Umbilical cord (tissue), 1 donor: ENCODE measurements at regions not wholly inside any gene's neighbourhood (a gene's known extent, or its start where the extent isn't known, plus 50 kb on each side); places are given as distances from the start of the nearest gene placed in this dataset.
"Not testable (repeated sequence)": the region's sequence is repeated elsewhere in the genome, so short reads cannot be mapped to it uniquely, and the experiment has no call there.

Experiments used
- DNase-seq: peaks from one replicate; pipeline ENCODE4 v3.0.0-alpha.2; 2015; ENCODE audit warnings: low spot score

GRCh38 chr18:14987960-14988710 is 240.2 kb downstream of the ANKRD30B start:
- not testable (repeated sequence) for DNase-seq

GRCh38 chr18:14989569-14989968 is 241.6 kb downstream of the ANKRD30B start:
- not testable (repeated sequence) for DNase-seq

DNA sequence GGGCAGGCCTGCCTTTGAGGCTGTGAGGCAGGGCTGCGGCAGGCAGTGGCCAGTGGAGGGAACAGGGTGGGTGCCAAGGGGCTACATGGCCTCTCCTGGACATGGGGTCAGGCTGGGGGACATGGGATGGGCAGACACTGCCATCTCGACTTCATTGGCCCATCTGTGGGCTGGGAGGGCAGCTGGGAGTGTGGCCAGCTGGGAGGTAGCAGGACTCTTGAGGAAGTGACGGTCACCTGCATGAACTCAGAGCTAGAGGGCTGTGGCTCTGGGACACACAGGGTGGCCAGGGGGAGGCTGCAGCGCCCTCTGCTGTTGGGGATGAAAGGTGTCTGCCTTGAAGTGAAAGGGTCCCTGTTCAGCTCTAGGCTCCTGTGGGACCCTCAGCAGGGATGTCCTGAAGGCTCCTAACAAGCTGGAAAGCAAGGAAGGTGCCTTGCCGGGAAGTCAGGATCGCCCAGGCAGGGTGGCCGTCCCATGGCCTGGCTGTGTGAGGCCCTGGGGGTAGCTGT is 244.0 kb downstream of the ANKRD30B start:
- not testable (repeated sequence) for DNase-seq

- not testable (repeated sequence) for DNase-seq
Measured at GRCh38 chr18:14992758-14993157, 244.8 kb downstream of the ANKRD30B start.

- DNase-seq = not testable (repeated sequence)
Measured at GRCh38 chr18:14995023-14995422, 247.1 kb downstream of the ANKRD30B start.

DNA sequence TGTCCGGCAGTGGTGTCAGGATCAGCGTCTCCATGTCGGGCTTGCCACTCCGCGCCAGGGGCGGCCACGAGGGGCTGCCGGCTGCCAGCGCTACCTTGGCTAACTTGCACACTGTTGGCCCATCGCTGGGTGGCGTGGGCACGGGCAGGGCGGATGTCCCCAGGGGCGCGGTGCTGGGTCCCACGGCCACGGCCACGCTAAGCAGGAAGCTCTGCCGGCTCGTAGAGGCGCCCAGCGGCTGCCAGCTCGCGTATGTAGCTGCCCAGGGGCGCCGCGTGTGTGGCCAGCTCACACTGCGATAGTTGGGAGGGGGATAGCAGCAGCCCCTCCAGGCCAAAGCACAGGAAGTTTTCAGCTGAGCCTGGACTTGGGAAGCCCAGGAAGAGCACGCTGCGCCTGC is 249.4 kb downstream of the ANKRD30B start:
- no peak for DNase-seq

DNA sequence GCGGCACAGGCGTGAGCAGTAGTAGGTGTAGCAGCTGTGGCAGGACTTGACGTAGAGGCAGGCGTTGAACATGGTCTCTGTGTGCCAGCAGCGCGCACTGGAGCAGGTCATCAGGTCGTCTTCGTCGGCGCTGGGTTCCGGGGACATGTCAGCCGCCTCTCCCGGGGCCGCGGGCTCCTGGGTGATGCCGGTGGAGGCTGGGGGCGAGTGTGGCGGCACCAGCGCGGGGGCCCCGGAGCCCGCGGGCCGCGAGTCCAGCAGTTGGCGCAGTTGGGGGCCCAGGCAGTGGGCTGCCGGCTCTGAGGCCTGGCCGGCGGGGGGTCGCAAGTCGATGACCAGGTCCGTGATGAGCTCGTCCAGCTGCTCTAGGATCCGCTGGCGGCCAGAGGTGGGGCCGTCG is 249.9 kb downstream of the ANKRD30B start:
- DNase-seq = not testable (repeated sequence)

DNA sequence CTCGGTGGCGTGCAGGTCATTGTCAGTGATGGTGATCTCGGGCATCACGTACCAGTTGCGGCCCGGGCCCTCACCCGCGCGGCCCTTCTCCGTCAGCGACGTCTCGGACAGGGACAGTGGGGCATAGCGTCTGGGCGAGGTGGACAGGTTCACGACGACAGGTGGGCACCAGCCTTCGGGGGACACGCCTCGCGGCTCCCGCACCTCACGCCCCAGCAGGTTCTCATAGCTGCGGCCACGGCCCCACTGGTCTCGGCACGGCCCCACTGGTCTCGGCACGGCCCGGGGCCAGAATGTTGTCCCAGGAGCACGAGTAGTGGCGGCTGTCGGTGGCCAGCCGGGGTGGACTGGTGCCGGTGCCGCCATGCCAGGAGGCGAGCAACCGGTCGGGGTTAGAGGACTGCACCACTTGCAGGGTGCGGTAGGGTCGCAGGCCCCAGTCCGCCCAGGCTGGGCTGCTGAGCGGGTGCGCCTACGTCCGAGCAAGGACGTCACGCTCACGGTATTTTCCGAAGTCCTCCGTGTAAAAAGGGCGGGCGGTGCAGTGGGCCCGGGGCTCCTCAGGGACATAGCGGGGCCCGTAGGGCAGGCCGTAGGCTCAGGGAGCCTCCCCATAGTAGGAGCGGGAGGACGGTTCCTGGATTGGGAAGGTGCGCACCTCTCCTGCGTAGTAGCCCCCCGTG is 250.5 kb downstream of the ANKRD30B start:
- not testable (repeated sequence) for DNase-seq

DNA sequence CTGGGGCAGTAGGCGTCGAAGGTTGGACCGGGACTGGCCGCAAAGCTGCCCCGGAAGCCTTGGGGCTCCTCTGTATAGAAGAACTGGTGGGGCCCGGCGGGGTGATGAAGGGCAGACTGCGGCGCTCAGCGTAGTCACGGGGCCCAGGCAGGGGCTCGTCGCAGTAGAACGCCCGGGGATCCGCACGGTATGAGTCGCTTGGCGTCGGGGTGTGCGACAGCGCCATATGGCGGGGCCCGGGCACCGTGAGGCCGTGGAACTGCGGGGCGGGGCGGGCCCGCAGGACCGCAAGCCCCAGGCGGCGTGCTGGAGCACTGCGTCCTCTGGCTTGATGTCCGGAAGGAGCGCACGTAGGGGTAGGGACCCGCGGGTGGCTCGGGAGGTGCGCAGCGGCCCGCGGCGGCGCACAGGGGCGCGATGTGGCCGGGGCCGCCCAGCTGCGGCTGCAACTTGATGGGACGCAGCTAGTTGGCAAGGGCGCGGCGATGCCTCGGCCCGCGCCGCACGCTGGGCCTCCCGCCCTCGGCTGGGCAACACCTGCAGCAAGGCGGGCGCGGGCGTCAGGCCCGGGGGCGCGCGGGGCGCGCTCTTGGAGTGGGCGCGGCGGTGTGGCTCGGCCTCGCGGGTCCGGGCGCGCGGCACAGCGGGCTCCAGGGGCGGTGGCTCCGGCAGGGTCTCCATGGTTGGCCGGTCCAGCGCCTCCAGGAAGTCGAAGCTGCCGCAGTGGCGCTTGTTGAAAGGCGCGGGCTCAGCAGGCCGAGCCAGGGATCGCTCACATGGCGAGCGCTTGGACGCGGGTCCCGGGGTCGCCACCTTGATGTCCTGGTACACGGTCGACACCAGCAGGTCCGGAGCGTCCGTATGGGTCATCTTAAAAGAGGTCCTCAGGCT is 251.4 kb downstream of the ANKRD30B start:
- no peak for DNase-seq

GRCh38 chr18:15000119-15001037 is 252.4 kb downstream of the ANKRD30B start:
- DNase-seq = not testable (repeated sequence)

GRCh38 chr18:15001038-15001794 is 253.2 kb downstream of the ANKRD30B start:
- DNase-seq = not testable (repeated sequence)

DNA sequence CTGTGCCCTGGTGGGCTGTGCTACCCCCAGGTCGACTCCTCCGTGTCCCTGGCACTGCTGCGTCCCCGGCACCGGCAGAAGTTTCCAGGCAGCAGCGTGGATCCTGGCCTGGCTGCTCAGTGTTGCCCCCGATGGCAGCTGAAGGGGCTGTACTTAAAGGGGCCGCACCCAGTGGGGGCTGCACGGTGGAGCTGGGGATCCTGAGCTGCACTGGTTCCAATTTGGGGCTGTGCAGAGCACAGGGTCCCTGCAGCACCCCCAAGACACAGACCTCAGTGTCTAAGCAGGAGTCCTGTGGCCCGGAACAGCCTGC is 253.8 kb downstream of the ANKRD30B start:
- DNase-seq = not testable (repeated sequence)

DNA sequence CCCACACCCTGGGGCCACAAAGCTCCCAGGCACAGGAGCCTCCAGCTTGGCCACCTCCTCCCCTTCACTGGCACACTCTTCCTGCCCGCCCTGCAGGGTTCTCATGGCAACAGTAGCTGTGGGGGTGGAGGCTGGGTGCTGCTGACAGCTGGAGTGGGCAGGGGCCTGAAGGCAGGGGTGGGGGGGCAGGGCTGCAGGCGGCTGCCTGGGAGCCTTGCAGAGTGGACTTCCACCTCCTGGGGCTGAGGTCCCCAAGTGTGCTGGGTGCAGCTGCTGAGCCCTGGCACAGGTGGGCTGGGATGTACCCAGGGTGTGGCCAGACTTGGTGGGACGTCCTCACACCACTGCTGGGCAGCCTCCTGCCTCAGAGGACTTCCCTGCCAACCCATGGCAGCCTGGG is 254.8 kb downstream of the ANKRD30B start:
- DNase-seq = not testable (repeated sequence)

DNA sequence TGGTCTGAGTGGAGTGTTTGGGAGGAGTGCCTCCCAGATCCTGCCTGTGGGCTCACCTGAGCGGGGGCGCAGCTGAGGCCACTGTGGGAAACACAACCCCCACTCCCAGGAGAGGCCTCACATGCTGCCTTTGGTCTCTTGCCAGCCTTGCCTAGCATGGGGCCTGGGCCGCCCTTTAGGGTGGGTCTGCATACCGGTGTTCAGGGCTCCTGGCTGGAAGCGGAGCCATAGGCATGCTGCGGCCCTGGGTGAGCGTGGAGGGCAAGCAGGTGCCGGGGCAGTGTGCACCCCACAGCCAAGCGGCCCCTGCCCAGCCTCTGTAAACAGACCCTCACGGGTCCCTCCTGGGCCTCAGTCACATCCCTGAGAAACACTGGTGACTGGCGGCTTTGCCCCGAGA is 255.3 kb downstream of the ANKRD30B start:
- DNase-seq = not testable (repeated sequence)

DNA sequence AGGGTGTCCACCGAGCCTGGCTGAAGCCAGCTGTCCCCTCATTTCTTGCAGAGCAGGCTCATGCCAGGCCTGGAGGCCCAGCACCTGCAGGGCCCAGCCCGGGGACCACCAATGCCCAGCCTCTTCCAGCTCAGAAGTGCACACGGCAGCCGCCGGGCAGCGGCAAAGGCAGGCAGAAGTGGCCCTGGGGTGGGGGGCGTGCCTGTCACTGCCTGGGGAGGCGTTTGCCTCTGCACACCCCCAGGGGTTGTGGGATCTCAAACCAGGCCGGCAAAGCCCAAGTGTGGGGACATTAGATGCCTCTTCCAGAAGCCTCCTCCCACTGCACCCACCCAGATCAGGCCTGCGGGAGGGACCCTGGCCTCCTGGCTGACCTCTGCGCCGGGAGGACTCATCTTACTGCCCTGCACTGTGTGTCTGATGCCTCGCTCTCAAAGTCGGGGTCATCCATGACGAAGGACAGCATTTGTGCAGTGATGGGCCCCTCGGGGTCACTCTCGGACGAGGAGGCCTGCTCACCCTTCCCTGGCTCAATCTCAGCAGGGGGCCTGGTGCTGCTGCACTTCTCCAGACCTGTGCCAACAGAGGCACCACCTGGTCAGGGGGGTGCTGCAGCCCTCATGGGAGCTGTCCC is 255.8 kb downstream of the ANKRD30B start:
- not testable (repeated sequence) for DNase-seq

DNA sequence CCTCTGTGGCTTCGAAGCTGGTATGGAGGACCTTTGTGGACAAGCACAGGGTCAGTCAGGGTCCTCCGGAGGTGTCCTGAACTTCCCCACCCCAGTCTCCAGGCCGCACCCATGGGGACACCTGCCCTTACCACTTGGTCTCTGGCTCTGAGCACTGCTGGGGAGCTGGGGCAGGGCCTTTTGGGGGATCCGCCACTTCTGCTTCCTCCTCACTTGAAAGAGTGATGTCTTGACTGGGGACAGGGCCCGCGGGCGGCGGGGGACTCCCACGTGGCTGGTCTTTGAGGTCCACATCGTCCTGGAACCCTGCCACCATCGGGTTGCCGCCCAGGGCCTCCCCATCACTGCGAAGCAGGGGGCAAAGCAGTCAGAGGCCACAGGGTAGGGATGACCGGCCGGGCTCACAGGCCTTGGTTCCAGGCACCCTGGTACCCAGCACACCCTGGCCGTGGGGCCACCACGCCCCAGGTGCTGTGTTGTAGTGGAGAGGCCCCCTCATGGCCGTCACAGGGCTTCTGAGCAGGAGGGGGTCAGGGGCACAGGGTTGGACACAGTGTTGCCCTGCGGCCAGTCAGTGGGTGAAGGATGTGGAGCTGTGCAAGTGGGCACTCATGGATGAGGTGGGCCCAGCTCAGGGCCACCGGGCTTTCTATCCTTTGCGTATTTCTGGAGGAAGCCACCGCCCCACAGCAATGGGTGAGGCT is 256.4 kb downstream of the ANKRD30B start:
- DNase-seq = not testable (repeated sequence)

DNA sequence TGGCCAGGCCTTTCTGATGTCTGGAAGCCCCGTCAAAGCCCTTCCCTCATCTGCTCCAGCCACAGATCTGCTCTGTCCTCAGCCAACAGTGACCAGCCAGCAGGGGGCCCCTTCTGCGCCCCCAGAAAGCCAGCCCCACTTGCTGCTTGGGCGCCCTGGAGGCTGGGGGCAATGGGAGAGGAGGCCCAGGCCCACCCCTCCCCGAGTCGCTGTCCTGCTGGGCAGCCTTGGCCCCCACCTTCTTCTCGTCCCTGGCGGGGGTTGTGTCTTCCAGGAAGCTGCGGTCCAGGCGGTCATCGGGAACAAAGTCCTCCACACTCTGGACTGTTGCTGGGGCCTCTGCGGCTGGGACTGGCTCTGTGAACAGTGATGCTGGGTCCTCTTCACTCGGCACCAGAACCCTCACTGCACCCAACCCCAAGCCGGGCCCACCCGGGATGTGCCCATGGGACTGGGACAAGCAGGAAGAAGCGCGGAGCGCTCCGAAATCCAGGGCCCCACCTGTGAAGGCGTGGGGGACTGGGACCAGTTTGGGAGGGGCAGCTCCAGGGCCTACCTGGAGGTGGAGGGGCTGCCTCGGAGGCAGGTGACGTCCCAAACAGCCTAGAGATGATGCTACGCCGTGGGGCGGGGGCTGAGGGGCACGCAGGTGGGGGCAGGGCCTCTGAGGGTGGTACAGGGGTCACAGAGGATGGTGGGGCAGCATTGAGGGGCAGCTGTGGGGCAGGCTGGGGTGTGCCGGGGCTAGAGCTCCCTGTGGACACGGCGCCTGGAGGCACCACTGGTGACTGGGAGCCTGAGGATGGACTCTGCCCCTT is 257.6 kb downstream of the ANKRD30B start:
- no peak for DNase-seq

DNA sequence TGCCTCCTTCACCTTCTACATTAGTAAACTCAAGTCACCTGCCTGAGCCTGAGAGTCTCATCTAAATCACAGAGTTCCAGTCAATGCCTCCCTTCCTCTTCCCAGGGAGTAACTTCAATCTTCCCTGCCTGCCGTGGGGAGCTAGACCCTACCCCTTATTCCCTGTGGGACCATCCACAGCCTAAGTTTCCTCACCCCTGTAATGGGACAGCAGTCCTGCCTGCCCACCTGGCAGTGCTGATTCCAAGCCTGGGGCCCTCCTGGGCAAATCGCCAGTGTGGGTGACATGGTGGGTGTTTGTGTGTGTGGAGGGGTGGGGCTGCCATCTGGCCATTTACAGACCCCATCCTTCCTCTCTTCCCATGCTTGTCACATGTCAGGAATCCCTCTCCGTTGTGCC is 258.6 kb downstream of the ANKRD30B start:
- not testable (repeated sequence) for DNase-seq
